GM12864 (cell line): ENCODE measurements at regions not wholly inside any gene's neighbourhood (a gene's known extent, or its start where the extent isn't known, plus 50 kb on each side); places are given as distances from the start of the nearest gene placed in this dataset.

Experiments used
- DNase-seq: peaks from one replicate; pipeline ENCODE4 v3.0.0-alpha.2; 2011; ENCODE audit warnings: low read depth
- H3K4me3 ChIP-seq: 2 replicates; pipeline ENCODE4 v1.5.1; 2011; ENCODE audit warnings: mild to moderate bottlenecking, low read depth, low read length, control low read depth
- CTCF ChIP-seq: IDR thresholded peaks from 2 replicates; pipeline ENCODE4 v1.5.1; 2011; ENCODE audit warnings: low read depth, mild to moderate bottlenecking, moderate library complexity, low read length, control low read depth, inconsistent platforms; ENCODE audit errors: missing control alignments

GRCh38 chr11:80082406-80082805 is 641.6 kb upstream of the TENM4 start:
- no peak overlapping the region for H3K4me3 ChIP-seq
- no peak for DNase-seq
- no peak for TF ChIP-seq CTCF

GRCh38 chr11:80077113-80077512 is 636.3 kb upstream of the TENM4 start:
- no peak overlapping the region for H3K4me3 ChIP-seq
- no peak for DNase-seq
- TF ChIP-seq CTCF, result no peak

GRCh38 chr11:80074837-80075236 is 634.0 kb upstream of the TENM4 start:
- no peak overlapping the region for H3K4me3 ChIP-seq
- no peak for TF ChIP-seq CTCF
- no peak for DNase-seq

GRCh38 chr11:80066291-80066690 is 625.5 kb upstream of the TENM4 start:
- no peak for TF ChIP-seq CTCF
- H3K4me3 ChIP-seq, result no peak overlapping the region
- DNase-seq, result no peak

- DNase-seq, result no peak
- no peak overlapping the region for H3K4me3 ChIP-seq
- no peak for TF ChIP-seq CTCF
Observed at GRCh38 chr11:80065086-80065485, 624.3 kb upstream of the TENM4 start.

GRCh38 chr11:80061056-80061455 is 620.2 kb upstream of the TENM4 start:
- no peak for TF ChIP-seq CTCF
- H3K4me3 ChIP-seq, result no peak overlapping the region
- no peak for DNase-seq

GRCh38 chr11:80054582-80055165 is 613.8 kb upstream of the TENM4 start:
- no peak for TF ChIP-seq CTCF
- H3K4me3 ChIP-seq, result no peak overlapping the region
- no peak for DNase-seq
